ENCODE measurements at regions not wholly inside any gene's neighbourhood (a gene's known extent, or its start where the extent isn't known, plus 50 kb on each side); places are given as distances from the start of the nearest gene placed in this dataset.

- POLR2A ChIA-PET: no interaction called here
- Histone ChIP-seq H2AFZ (ENCODE audit: low read depth, low read length, poor library complexity, severe bottlenecking) (no peak overlapping the region), H3K27me3 (ENCODE audit: insufficient read depth, low read length) (no peaks in the 10 kb centered on the region), H3K9me3 (ENCODE audit: control insufficient read depth in 1 of 2, insufficient read depth in 1 of 2, low read depth in 1 of 2, low read length in 2 of 2) (no peaks in the 10 kb centered on the region), H3K4me2 (ENCODE audit: low read length) (no peak overlapping the region), H3K4me3 (replicated peaks in 1 of 2; ENCODE audit: low read depth in 1 of 2, low read length in 2 of 2) (no peak overlapping the region), H3K79me2 (ENCODE audit: insufficient read depth, low read length) (no peaks in the 10 kb centered on the region), H4K20me1 (ENCODE audit: insufficient read depth) (no peaks in the 10 kb centered on the region; the same call in 1 of the 2 replicates), H3K4me1 (ENCODE audit: control insufficient read depth in 1 of 2, insufficient read depth in 2 of 2, low read length in 2 of 2) (0 out of 4 replicates have a peak, but pooled peaks cover 0 to 3% of the 10 kb centered on the region in 2 experiments), H3K36me3 (ENCODE audit: control insufficient read depth in 1 of 2, insufficient read depth in 2 of 2, low read length in 2 of 2) (no peaks in the 10 kb centered on the region), H3K9ac (ENCODE audit: low read length) (no peak overlapping the region), H3K9me2 (ENCODE audit: insufficient read depth) (no peaks in the 10 kb centered on the region), H3K27ac (ENCODE audit: low read depth, low read length) (no peak overlapping the region)
- ATAC-seq (no peak), DNase-seq (ENCODE audit: low read depth, low spot score) (no peak)
- BruUV-seq (replicated peaks): no TSS peak
- no peak for TF ChIP-seq ELF1 (IDR thresholded peaks at IDR 0.05; ENCODE audit: borderline replicate concordance, low read depth)
- TF ChIP-seq SP1 (IDR thresholded peaks at IDR 0.05; ENCODE audit: low read depth): no peak
- TF ChIP-seq, protein P1, sequence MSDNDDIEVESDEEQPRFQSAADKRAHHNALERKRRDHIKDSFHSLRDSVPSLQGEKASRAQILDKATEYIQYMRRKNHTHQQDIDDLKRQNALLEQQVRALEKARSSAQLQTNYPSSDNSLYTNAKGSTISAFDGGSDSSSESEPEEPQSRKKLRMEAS (IDR thresholded peaks at IDR 0.05): no peak
- TF ChIP-seq TCF7L2 (IDR thresholded peaks at IDR 0.05; ENCODE audit: borderline replicate concordance, extremely low read depth, insufficient read depth, insufficient read length): no peak
- TF ChIP-seq JUND (IDR thresholded peaks at IDR 0.05): no peak
- TF ChIP-seq EGR1 (IDR thresholded peaks at IDR 0.05; ENCODE audit: low read depth): no peak
- TF ChIP-seq, protein P2, sequence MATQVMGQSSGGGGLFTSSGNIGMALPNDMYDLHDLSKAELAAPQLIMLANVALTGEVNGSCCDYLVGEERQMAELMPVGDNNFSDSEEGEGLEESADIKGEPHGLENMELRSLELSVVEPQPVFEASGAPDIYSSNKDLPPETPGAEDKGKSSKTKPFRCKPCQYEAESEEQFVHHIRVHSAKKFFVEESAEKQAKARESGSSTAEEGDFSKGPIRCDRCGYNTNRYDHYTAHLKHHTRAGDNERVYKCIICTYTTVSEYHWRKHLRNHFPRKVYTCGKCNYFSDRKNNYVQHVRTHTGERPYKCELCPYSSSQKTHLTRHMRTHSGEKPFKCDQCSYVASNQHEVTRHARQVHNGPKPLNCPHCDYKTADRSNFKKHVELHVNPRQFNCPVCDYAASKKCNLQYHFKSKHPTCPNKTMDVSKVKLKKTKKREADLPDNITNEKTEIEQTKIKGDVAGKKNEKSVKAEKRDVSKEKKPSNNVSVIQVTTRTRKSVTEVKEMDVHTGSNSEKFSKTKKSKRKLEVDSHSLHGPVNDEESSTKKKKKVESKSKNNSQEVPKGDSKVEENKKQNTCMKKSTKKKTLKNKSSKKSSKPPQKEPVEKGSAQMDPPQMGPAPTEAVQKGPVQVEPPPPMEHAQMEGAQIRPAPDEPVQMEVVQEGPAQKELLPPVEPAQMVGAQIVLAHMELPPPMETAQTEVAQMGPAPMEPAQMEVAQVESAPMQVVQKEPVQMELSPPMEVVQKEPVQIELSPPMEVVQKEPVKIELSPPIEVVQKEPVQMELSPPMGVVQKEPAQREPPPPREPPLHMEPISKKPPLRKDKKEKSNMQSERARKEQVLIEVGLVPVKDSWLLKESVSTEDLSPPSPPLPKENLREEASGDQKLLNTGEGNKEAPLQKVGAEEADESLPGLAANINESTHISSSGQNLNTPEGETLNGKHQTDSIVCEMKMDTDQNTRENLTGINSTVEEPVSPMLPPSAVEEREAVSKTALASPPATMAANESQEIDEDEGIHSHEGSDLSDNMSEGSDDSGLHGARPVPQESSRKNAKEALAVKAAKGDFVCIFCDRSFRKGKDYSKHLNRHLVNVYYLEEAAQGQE (IDR thresholded peaks at IDR 0.05; ENCODE audit: low read depth): no peak
- no peak for TF ChIP-seq POLR2A (IDR thresholded peaks at IDR 0.05; ENCODE audit: borderline replicate concordance, extremely low read depth, insufficient read depth, insufficient read length)
- TF ChIP-seq FOSL1 (IDR thresholded peaks at IDR 0.05; ENCODE audit: low read depth): no peak
- TF ChIP-seq RAD21 (IDR thresholded peaks at IDR 0.05; ENCODE audit: low read depth): no peak
- no peak for TF ChIP-seq CBX3 (IDR thresholded peaks at IDR 0.05; ENCODE audit: low read depth)
- no peak for TF ChIP-seq SIN3A (IDR thresholded peaks at IDR 0.05; ENCODE audit: low read depth)
- TF ChIP-seq, protein P3, sequence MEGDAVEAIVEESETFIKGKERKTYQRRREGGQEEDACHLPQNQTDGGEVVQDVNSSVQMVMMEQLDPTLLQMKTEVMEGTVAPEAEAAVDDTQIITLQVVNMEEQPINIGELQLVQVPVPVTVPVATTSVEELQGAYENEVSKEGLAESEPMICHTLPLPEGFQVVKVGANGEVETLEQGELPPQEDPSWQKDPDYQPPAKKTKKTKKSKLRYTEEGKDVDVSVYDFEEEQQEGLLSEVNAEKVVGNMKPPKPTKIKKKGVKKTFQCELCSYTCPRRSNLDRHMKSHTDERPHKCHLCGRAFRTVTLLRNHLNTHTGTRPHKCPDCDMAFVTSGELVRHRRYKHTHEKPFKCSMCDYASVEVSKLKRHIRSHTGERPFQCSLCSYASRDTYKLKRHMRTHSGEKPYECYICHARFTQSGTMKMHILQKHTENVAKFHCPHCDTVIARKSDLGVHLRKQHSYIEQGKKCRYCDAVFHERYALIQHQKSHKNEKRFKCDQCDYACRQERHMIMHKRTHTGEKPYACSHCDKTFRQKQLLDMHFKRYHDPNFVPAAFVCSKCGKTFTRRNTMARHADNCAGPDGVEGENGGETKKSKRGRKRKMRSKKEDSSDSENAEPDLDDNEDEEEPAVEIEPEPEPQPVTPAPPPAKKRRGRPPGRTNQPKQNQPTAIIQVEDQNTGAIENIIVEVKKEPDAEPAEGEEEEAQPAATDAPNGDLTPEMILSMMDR (IDR thresholded peaks at IDR 0.05 in 2 of 3, conservative IDR thresholded peaks at IDR 0.05 in 1 of 3; ENCODE audit: borderline replicate concordance in 1 of 3, insufficient read depth in 1 of 3, low read depth in 2 of 3, low read length in 2 of 3): no peak
- TF ChIP-seq POLR2AphosphoS5 (IDR thresholded peaks at IDR 0.05; ENCODE audit: low read depth, low read length): no peak
- TF ChIP-seq CEBPB (IDR thresholded peaks at IDR 0.05; ENCODE audit: low read depth): no peak
- TF ChIP-seq, protein P4, sequence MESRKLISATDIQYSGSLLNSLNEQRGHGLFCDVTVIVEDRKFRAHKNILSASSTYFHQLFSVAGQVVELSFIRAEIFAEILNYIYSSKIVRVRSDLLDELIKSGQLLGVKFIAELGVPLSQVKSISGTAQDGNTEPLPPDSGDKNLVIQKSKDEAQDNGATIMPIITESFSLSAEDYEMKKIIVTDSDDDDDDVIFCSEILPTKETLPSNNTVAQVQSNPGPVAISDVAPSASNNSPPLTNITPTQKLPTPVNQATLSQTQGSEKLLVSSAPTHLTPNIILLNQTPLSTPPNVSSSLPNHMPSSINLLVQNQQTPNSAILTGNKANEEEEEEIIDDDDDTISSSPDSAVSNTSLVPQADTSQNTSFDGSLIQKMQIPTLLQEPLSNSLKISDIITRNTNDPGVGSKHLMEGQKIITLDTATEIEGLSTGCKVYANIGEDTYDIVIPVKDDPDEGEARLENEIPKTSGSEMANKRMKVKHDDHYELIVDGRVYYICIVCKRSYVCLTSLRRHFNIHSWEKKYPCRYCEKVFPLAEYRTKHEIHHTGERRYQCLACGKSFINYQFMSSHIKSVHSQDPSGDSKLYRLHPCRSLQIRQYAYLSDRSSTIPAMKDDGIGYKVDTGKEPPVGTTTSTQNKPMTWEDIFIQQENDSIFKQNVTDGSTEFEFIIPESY (IDR thresholded peaks at IDR 0.05; ENCODE audit: extremely low read depth, insufficient replicate concordance, low read length): no peak
- intact Hi-C loops (cut with micrococcal nuclease): no loop called here
- RAD21 ChIA-PET (ENCODE audit: low non-redundant PET in 1 of 2, low total read pairs in 2 of 2, uncharacterized antibody in 2 of 2, unreplicated experiment in 2 of 2): no interaction called here
- CTCF ChIA-PET: no interaction called here
Measured at GRCh38 chr1:119253366-119253765, 112.9 kb upstream of the WARS2 start.

Data from HCT116 (cell line).